Neural progenitor cell (in vitro differentiated cells): ENCODE measurements at regions not wholly inside any gene's neighbourhood (a gene's known extent, or its start where the extent isn't known, plus 50 kb on each side); places are given as distances from the start of the nearest gene placed in this dataset.

Source experiments
- CTCF ChIP-seq: fragments of 200-600 bp; sonication (generic); IDR thresholded peaks from 2 replicates; pipeline ENCODE4 v1.5.1; 2017; ENCODE audit warnings: antibody characterized with exemption, mild to moderate bottlenecking
- EZH2 ChIP-seq: fragments of 200-600 bp; sonication (generic); IDR thresholded peaks from 2 replicates; pipeline ENCODE4 v1.6.1; 2017; ENCODE audit warnings: antibody characterized with exemption, mild to moderate bottlenecking, moderate library complexity

DNA sequence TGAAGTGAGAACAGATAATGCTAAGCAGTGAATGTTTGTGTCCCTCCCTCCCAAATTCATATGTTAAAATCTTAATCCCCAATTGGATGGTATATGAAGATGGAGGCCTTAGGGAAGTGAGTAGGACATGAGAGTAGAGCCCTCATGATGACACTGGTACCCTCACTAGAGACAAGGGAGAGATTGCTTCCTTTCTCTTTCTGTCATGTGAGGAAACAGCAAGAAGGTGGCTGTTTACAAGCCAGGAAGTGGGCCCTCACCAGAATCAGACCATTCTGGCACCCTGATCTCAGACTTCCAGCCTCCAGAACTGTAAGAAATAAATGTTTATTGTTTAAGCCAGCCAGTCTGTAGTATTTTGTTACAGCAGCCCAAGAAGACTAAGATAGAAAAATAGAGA, 209.5 kb downstream of the SATB1 start:
- TF ChIP-seq CTCF: no peak
- TF ChIP-seq EZH2: no peak
